NB4 (cell line): ENCODE measurements at regions not wholly inside any gene's neighbourhood (a gene's known extent, or its start where the extent isn't known, plus 50 kb on each side); places are given as distances from the start of the nearest gene placed in this dataset.

Source experiments
- MYC ChIP-seq: IDR thresholded peaks from 2 replicates; pipeline ENCODE4 v1.6.1; 2011; ENCODE audit warnings: low read depth, low read length
- POLR2A ChIP-seq: IDR thresholded peaks from 2 replicates; pipeline ENCODE4 v1.6.1; 2011; ENCODE audit warnings: mild to moderate bottlenecking; ENCODE audit not compliant: insufficient read length; ENCODE audit errors: extremely low read depth
- TF ChIP-seq, protein P1 (sequence below): IDR thresholded peaks from one replicate; pipeline ENCODE4 v1.5.1; 2012; ENCODE audit warnings: low read depth, low read length
- TF ChIP-seq, protein P2 (sequence below): IDR thresholded peaks from 2 replicates; pipeline ENCODE4 v1.6.1; 2011; ENCODE audit warnings: low read depth, low read length

GRCh38 chr10:118209215-118209614, 132.9 kb downstream of the FAM204A start:
- TF ChIP-seq, protein P1, sequence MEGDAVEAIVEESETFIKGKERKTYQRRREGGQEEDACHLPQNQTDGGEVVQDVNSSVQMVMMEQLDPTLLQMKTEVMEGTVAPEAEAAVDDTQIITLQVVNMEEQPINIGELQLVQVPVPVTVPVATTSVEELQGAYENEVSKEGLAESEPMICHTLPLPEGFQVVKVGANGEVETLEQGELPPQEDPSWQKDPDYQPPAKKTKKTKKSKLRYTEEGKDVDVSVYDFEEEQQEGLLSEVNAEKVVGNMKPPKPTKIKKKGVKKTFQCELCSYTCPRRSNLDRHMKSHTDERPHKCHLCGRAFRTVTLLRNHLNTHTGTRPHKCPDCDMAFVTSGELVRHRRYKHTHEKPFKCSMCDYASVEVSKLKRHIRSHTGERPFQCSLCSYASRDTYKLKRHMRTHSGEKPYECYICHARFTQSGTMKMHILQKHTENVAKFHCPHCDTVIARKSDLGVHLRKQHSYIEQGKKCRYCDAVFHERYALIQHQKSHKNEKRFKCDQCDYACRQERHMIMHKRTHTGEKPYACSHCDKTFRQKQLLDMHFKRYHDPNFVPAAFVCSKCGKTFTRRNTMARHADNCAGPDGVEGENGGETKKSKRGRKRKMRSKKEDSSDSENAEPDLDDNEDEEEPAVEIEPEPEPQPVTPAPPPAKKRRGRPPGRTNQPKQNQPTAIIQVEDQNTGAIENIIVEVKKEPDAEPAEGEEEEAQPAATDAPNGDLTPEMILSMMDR = no peak
- TF ChIP-seq MYC (no peak), POLR2A (no peak)
- TF ChIP-seq, protein P2, sequence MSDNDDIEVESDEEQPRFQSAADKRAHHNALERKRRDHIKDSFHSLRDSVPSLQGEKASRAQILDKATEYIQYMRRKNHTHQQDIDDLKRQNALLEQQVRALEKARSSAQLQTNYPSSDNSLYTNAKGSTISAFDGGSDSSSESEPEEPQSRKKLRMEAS = no peak
